Ramos (cell line): ENCODE measurements at regions not wholly inside any gene's neighbourhood (a gene's known extent, or its start where the extent isn't known, plus 50 kb on each side); places are given as distances from the start of the nearest gene placed in this dataset.
"Not testable (repeated sequence)": the region's sequence is repeated elsewhere in the genome, so short reads cannot be mapped to it uniquely, and the experiment has no call there.

Experiments used
- in situ Hi-C: fragments of 300-500 bp; cut with MboI; formaldehyde crosslinking; loops from one replicate; pipeline ENCODE4 v1.14.3; 2022; ENCODE audit warnings: low sequenced_read_pairs; ENCODE audit not compliant: unreplicated experiment

DNA sequence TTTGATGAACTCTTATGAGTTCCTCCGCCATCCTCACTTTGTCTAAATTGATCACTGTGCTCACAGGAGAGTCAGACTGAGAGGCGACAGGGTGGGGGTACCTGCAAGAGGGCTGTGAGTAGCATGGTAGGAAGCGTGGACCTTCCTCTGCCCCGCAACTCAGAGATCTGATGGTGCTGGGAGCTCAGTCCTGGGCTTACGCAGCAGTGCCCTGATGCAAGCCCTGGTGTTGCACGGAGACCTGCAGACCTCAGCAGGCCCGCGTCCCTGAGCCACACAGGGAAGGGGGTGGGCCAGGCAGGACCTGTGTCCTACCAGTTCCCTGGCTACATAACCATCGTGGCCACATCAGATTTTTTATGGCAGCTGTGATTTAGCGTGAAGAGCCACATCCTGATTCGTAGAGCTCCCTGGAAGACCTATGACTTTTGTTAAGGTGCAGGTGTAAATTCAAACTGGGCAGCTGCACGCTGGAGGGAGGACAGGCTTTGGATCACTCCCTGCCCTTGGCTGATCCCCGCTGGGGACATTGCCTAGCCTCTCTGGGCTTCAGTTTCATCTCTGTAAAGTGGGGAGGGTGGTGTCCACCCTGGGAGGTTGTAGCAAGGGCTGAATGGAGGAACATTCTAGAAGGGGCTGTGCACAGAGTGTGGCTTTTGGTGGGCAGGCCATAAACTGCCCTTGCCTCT, 176.1 kb downstream of the KLF13 start:
- in situ Hi-C loops = no loop called here

DNA sequence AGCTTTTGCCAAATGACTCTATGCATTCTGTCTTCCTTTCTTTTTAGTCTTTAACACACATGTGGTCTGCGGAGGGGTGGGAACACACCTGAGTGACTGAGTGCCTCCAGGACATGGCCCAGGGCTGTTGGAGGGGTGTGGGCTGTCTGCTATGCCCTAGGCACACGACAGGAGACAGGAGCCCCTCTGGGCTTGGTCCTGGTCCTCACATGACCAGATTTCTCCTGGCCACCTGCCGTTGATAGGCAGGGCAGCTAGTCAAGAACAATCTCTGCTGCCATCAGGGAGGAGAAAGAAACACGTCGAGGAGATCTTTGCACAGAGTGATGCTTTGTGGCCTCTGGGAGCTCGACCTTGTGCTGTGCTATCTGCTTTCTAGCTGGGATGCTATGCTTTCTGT, 176.6 kb downstream of the KLF13 start:
- in situ Hi-C loops = no loop called here

DNA sequence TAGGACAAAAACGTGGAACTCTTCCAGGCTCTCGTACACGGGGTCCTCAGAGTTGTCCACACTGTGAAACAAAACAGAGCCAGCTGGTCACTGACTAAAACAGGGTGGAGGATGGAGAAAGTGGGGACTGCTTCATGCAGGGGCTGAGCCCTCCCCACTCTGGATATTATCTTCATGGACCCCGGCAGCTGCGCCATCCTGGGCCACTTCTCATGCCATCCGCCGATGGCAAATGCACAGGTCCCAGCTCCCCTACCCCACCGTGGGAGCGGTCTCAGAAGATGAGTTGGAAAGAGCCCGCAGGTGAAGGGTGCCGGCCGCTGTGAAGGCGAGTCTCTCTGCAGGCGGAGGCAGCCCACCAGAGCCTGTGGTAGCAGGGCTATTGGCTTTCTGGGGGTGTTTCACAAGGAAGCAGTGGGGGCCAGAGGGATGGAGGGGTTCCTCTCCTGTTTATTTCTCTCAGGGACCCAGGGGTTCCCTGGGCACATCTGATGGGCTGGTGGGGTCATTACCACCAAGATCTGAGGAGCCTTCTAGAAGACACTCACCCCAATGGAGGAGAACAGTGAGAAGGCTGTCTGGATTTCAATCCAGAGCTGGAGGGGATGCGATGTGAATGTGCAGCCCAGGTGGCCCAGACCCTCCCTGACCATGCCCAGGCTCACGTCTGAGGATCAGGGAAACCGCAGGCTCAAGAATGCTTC, 177.3 kb downstream of the KLF13 start:
- in situ Hi-C loops = no loop called here

DNA sequence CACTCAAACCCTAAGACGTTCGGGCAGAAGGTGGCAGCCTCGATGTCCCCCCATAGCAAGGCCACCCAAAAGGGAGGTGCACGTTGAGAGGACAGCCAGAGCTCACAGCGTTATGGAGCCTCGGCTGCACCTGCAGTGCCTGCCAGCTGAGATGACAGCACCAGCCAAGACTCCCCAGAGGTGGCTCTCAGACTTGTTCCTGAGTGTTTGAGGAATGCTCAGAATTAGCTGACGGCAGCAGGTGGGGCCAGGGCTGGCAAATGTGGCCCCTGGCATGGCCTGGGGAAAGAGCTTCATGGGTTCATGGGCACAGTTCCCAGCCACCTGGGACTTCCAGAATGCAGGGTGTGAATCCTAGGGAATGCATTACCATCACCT, 177.8 kb downstream of the KLF13 start:
- in situ Hi-C loops = no loop called here

DNA sequence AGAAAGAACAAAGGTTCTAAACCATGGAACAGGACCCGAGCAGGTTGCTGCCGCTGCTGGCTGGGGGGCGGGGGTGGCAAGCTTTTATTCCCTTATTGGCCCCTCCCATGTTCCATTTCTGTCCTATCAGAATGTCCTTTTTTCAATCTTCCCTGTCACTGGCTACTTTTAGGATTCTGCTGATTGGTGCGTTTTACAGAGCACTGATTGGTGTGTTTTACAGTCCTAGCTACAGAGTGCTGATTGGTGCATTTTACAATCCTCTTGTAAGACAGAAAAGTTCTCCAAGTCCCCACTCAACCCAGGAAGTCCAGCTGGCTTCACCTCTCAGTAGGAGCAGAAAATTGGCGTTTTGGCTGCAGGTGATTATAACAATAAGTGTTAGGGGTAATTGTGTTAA, 180.9 kb downstream of the KLF13 start:
- in situ Hi-C loops = not testable (repeated sequence)

DNA sequence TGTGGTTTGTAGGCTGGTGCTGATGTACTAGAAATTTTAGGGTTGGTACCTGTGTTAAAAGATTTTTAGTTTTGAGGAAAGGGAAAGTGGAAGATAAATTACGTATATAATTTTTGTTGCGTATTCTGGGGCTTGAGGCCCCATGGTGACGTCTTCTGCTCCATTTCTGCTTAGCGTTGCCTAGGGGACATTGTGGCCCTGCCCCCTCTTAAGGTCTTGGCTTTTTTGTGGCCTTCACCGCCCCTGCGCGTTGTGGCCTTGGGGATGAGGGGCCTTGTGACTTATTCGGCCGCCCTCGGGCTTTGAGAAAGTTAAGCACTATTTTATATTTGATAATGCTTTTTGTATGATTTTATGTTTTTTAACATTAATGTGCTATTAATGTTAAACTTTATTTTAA, 182.0 kb downstream of the KLF13 start:
- in situ Hi-C loops = no loop called here

DNA sequence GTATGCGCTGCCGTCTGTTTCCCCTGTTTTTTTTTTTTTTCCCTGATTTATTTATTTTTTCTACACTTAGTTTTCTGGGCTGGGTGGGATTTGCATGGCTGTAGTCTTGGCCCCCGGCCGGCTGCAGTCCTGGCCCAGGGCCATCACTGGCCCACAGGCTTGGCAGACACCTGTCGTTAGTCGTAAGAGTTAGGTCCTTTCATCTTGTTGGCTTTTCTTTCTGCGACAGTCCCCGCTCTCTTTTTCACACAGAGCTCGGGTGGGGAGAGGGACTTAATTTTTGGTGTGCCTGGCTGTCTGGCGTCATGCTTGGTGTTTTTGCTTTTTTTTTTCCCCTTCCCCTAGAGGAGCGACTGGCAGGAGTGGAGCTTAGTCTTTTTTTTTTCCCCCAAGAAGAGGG, 183.4 kb downstream of the KLF13 start:
- in situ Hi-C loops = no loop called here

DNA sequence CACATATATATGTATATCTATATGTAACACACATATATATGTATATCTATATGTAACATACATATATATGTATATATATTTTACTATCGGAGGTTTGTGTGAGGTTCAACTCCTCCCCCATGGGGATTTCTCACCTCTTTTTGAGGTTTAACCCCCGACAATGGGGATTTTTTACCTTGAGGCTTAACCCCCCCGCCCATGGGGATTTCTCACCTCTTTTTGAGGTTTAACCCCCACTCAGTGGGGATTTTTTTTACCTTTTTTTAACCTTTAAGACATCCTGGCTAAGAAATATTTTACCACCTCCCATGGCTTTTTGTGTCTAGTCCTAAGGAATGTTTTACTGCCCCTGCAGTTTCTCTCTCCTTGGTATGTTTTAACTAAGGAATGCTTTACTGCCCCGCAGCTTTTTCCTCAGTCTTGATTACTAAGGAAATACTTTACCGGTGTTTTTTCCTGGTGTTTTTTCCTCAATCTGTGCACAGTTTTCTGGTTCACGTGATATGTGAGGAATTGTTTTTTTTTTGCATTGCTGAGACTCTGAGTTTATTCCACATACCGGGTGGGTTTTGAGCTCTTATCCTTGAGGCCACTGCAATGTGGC, 185.2 kb downstream of the KLF13 start:
- in situ Hi-C loops = no loop called here

DNA sequence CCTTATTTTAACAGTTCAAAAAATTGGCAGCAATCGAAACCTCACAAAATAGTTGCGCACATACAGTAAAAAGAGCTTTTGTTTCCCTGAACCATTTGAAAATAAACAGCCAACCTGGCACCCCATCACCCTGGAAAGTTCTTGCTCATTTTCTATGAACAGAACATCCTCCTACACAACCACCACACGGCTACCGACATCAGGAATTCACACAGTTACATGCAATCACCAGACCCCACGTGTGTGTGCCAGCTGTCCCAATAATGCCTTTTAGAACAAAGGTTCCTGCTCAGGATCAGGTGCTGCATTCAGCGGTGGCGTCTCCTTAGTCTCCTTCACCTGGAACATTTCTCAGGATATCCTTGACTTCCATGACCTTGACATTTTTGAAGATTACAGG, 186.5 kb downstream of the KLF13 start:
- in situ Hi-C loops = no loop called here

DNA sequence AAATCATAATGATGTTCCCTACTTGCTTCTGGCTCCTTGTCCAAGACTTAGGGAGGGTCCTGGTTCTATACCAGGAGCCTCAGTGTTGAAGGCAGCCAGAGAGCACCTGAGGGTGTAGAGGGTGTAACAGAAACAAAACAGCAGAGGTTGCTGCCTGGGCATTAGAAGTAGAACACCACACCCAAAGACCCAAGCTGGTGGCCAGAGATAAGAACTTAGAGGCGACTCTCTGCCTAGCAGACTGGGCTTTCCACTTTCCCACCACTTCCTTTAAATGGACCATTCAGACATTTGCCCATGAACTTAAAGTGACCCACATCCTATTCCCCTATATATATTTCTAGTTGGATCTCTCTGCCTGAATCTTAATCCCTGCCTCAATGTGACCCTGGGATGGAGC, 189.8 kb downstream of the KLF13 start:
- in situ Hi-C loops = no loop called here

DNA sequence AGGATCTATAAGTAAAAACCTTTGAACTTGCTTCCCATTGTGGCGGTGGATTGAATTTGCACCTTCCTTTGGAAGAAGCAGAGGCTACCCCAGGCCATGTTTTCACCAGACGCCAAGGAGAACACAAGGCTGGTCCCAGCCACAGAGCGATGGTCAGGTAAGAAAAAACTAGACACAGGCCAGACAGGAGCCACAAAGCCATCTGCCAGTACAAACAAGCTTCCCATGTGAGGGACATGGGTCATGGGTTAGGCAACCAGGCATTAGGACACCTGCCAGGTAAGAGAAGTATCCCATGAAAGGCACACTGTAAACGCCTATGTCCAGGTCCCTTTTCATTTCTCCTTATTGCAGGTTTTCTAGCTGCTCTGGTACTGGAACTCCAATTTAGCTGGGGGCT, 190.2 kb downstream of the KLF13 start:
- in situ Hi-C loops = no loop called here

DNA sequence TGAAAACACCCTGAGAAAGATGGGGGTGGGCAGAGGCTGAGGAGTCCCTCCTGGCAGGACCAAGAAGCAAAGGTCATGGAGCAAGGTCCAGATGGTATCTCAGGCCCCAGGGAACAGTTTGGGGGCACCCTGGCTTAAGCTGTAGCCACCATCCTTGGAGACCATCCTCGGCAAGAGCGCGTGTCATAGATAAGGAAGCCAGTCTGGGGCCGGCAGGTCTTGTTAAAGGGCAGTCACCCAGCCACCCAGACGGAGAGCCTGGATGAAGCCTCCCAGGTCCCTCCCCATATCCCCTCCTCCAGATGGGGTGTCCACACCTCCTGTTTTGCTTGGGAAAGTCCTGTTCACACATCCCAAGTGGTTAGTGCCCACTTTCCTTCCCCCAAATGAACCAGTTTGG, 191.1 kb downstream of the KLF13 start:
- in situ Hi-C loops = no loop called here

DNA sequence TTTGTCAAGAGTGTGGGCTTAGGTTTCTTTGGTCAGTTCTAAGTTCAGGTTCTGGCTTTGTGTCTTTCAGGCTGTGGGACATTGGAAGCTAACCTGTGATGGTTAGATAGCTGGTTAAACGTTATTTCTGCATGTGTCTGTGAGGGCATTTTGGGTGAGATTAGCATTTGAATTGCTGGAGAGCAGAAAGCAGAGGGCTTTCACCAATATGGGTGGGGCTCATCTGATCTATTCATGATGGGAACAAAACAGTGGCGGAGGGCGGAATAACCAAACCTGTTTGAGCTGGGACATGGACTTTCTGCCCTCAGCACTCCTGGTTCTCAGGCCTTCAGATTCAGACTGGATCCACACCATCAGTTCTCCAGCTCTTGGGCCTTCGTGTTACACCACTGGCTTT, 195.4 kb downstream of the KLF13 start:
- in situ Hi-C loops = no loop called here

DNA sequence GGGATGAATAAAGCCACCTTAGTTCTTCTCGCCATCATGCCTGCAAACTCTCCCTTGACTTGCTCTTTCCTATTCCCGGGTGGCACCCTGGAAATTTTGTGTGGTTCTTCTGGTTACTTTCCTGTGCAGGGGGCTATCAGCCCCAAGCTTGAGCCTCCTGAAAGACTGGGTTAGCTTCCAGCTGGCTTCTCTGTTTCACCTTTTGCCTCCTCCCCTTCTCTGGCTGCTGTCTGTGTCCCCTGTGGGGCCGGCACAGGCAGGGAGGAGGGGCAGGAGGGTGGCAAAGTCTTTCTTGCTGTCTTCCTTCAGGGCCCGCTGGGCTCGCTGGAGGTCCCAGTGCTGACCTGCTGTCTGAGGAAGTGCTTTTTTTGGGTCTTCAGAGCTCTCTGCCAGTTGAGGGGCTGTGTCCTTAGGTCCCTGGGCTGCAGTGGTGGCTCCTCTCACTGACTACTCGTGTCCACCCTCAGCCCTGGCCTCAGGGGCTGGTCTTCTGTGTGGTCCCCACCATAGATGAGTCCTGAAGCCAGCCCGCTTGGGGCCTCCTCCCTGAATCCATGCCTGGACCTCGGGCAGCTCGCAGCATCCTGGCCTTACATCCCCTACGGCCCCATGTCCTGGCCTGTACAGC, 196.5 kb downstream of the KLF13 start:
- in situ Hi-C loops = no loop called here

DNA sequence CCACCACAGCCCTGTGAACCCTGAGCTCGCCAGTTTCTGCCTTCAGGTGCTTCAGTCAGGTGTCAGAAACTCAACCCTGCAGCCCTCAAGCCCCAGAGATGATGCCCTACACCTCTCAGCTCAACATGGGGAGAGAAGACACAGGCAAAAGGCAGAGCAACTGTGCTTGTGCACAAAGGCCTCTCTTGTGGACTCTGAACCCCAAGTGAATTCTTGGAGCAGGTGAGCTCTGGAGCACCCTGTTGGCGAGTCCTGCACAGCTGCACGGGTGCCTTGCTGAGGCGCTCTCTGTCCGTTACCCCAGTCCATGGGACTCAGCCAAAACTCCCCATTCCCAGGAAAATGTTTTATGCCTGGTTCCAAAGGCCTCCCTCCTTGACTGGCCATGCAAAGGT, 197.0 kb downstream of the KLF13 start:
- in situ Hi-C loops = no loop called here

DNA sequence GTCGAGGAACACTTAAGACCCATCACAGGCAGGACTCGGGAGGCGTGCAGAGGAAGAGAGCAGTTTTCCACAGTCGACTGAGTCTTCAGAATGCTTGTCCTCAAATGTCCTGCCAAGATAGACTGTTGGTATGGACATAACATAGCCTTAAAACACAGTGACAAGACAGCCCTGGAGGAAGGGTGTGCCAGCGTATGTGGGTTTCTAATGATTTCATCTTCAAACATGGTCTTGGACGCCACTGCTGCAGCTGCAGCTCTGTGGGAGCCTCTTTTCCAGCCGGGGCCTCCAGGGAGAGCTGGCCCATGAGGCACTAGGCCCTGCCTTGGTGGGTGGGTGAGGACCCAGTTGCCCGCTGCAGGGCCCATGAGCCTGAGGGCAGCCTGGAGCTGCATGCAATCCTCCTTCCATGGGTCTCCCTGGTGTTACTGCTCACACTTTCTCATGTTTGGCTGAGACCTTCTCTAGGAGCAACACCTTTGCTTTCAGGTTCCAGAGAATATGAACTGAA, 198.6 kb downstream of the KLF13 start:
- in situ Hi-C loops = no loop called here

DNA sequence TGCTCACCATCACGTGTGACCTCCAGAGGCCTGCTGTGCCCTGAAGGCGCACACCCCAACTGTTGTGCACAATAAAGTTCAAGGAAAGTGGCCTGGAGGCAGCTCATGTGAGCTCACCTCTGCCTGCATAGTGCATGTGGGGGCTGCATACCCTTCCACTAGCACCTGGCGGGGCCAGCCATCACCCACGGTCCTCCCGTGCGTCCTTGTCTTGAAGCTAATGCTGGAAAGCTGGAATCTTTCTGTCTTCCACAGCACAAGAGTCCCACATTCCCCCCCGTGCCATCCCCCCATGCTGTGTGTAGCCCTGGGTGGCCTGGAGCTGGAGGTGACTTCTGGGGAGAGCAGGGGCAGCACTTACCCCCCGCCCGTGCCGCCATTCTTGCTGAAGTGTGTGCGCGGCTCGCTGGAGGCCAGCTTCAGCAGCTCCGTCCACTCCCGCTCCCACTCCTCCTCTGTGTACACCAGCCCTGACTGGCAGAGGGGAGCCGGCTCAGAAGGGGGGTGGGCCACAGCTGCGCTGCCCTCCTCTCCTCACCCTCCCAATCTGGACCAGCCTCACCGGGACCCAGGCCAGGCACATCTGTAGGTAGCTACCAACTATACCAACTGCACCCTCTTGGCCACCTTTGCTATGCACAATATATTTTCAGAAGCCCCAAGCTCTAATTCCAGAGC, 199.5 kb downstream of the KLF13 start:
- in situ Hi-C loops = no loop called here

DNA sequence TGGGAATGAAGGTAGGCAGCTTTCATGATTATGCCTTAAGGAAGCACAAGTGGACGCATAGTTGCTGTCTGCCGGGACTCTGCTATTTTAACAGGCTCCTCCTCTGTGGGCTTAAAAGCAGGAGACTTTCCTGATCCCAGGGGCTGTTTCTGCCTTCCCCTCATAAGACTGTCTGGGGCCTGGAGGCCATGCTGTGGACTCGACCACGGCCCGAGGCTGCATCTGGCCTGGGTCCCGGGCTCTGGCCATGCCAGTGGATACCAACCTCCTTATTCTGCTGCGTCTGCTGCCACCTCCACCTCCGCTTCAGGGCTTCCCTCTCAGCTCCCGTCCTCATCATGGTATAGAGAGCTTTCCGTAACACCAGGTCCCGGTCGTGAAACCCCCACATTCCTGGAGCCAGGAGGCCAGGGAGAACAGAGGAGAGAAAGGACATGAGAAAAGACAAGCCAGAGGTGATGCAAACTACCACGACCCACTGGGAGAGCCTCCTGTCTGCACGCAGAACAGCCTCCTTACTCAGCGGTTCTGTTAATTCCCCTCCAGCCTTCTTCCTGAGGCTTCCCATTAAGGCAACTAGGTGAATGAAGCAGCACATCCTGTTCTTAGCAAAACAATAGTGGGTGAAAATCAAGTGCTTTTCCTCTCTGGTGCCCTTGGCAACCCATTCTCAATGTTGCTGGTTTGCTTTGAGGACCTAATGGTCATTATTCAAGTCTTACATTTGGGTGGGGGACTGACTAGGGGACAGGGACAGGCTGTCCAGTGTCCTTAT, 200.5 kb downstream of the KLF13 start:
- in situ Hi-C loops = no loop called here

DNA sequence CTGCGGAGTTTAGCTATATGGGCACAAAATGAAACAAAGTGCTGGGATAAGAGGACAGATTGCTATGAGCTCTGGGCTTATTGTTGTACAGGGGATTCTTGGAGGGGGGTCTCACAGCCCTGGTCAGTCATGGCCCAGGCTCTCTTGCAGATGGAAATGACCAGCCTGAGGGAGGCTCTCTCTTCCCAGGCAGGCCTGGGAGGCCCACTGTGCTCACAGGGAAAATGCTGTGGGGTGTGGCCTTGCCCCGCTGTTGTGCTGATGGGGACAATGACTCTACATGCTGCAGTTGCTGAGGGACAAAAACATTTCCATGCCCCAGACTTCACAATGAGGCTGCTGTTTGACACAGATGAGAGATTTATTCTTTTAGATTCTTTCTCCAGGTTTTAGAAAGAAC, 202.2 kb downstream of the KLF13 start:
- in situ Hi-C loops = no loop called here
